Fibroblast of the aortic adventitia (primary cell): ENCODE measurements at regions not wholly inside any gene's neighbourhood (a gene's known extent, or its start where the extent isn't known, plus 50 kb on each side); places are given as distances from the start of the nearest gene placed in this dataset.
A peak's percentile ranks its signal among the peaks of the same experiment; 100 is the strongest.
"Not testable (repeated sequence)": the region's sequence is repeated elsewhere in the genome, so short reads cannot be mapped to it uniquely, and the experiment has no call there.

Experiments used
- DNase-seq: peaks from one replicate; pipeline ENCODE4 v3.0.0-alpha.2; 2010; ENCODE audit warnings: low read depth
- H3K4me3 ChIP-seq: 2 replicates; pipeline ENCODE4 v1.5.1; 2011; ENCODE audit warnings: low read depth, mild to moderate bottlenecking, control low read depth, low read length, moderate library complexity
- CTCF ChIP-seq: IDR thresholded peaks from 2 replicates; pipeline ENCODE4 v1.5.1; 2011; ENCODE audit warnings: mild to moderate bottlenecking, low read length, control low read depth, inconsistent platforms; ENCODE audit not compliant: insufficient read depth

DNA sequence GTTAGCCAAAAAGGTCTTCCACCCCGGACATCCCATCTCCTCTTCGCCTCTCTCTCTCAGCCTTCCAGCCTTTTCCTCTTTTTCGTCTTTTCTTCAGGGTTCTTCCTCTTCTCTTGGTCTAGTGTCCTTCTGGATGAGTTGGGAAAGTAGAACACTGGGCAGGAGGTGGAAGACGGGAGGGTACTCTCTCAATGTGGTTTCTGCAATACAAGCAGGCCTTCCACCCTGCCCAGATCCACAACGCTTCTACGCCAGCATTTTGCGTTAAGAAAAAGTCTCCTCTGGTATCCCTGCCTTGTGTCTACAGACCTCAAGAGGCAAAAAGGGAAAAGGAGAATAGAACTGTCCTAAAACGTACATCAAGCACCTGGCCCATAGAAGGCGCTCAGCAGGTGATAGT is 587.8 kb downstream of the BNC2 start:
- TF ChIP-seq CTCF, result no peak
- no peak overlapping the region for H3K4me3 ChIP-seq
- DNase-seq, result no peak

DNA sequence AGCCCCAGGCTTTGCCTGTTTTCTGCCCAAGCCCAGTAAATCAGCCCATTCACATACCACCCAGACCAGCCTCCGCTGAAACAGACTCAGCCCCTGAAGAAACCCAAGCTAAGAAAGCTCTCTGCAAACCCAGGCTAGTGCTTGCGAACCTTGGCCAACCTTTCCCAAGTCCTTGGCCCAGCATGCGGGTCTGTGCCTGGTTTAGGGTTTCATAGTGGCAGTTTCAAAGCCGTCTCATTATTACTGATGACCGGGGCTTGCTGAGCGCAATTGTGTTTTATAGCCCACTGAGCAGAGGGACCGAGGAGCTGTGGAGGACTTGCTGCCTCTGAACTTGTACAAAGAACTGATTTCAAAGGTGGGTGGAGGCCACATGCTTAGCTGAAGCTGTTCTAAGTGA is 584.3 kb downstream of the BNC2 start:
- no peak for DNase-seq
- no peak for TF ChIP-seq CTCF
- no peak overlapping the region for H3K4me3 ChIP-seq

DNA sequence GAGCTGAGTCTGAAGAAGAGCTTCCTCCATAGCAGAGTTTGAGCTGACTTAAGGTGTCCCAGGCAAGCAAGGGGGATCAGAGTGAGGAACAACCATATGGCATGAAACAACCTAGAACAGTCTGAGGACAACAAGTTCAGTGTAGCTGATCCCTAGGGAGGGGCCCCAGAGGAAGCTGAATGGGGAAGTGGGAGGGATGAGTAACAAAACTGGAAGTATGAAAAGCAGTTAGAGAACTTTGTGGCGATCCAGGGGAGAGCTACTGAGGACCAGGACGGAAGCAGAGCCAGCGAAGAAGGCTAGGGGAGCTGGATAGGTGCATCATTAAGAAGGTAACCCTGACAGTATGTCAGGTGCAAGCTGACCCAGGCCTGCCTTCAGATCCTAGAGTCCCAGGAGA is 580.8 kb downstream of the BNC2 start:
- DNase-seq, result no peak

GRCh38 chr9:16290169-16290568 is 580.3 kb downstream of the BNC2 start:
- DNase-seq, result no peak
- TF ChIP-seq CTCF, result no peak
- H3K4me3 ChIP-seq, result no peak overlapping the region

More for the DNA sequence above, 580.8 kb downstream of the BNC2 start:
- no peak overlapping the region for H3K4me3 ChIP-seq
- no peak for TF ChIP-seq CTCF

GRCh38 chr9:16291921-16292320 is 578.5 kb downstream of the BNC2 start:
- no peak overlapping the region for H3K4me3 ChIP-seq
- no peak for TF ChIP-seq CTCF
- DNase-seq, result no peak

GRCh38 chr9:16293610-16294009 is 576.9 kb downstream of the BNC2 start:
- H3K4me3 ChIP-seq, result no peak overlapping the region
- DNase-seq, result peak; percentile 48
- no peak for TF ChIP-seq CTCF

GRCh38 chr9:16294133-16294770 is 576.2 kb downstream of the BNC2 start:
- peak; percentile 86 for DNase-seq
- no peak overlapping the region for H3K4me3 ChIP-seq
- TF ChIP-seq CTCF, result peak; percentile 4

- H3K4me3 ChIP-seq, DNase-seq: not testable (repeated sequence)
These were observed 575.5 kb downstream of the BNC2 start for GRCh38 chr9:16294940-16295339.

DNA sequence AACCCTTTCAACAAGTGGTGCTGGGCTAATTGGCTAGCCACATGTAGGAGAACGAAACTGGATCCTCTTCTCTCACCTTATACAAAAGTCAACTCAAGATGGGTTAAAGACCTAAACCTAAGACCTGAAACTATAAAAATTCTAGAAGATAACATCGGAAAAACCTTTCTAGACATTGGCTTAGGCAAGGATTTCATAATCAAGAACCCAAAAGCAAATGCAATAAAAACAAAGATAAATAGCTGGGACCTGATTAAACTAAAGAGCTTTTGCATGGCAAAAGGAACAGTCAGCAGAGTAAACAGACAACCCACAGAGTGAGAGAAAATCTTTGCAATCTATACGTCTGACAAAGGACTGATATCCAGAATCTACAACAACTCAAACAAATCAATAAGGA is 571.1 kb downstream of the BNC2 start:
- H3K4me3 ChIP-seq, DNase-seq: not testable (repeated sequence)
